H9 (cell line): ENCODE measurements at regions not wholly inside any gene's neighbourhood (a gene's known extent, or its start where the extent isn't known, plus 50 kb on each side); places are given as distances from the start of the nearest gene placed in this dataset.

ENCODE experiments used
- DNase-seq: peaks from one replicate; pipeline ENCODE4 v3.0.0-alpha.2; 2017
- H2AFZ ChIP-seq: one replicate; pipeline ENCODE4 v1.6.1; 2013; ENCODE audit warnings: mild to moderate bottlenecking, low read length, control low read depth, moderate library complexity
- H2AK5ac ChIP-seq: 2 replicates; pipeline ENCODE4 v1.6.1; 2013; ENCODE audit warnings: low read length, control low read depth, mixed read lengths; ENCODE audit not compliant: insufficient read length
- H2BK120ac ChIP-seq: one replicate; pipeline ENCODE4 v1.6.1; 2013; ENCODE audit warnings: low read depth, mild to moderate bottlenecking, low read length, control low read depth, inconsistent platforms; ENCODE audit not compliant: poor library complexity, severe bottlenecking
- H2BK12ac ChIP-seq: 2 replicates; pipeline ENCODE4 v1.6.1; 2013; ENCODE audit warnings: low read length, control low read depth, mixed read lengths, low read depth; ENCODE audit not compliant: insufficient read length
- H2BK15ac ChIP-seq: 2 replicates; pipeline ENCODE4 v1.6.1; 2013; ENCODE audit warnings: low read depth, low read length, control low read depth
- H2BK20ac ChIP-seq: one replicate; pipeline ENCODE4 v1.6.1; 2013; ENCODE audit warnings: low read depth, mild to moderate bottlenecking, low read length, control low read depth, inconsistent platforms; ENCODE audit not compliant: poor library complexity, severe bottlenecking
- H2BK5ac ChIP-seq: 2 replicates; pipeline ENCODE4 v1.6.1; 2013; ENCODE audit warnings: low read length, control low read depth, mixed read lengths; ENCODE audit not compliant: insufficient read length
- H3K14ac ChIP-seq: 2 replicates; pipeline ENCODE4 v1.6.1; 2013; ENCODE audit warnings: low read length, control low read depth; ENCODE audit not compliant: insufficient read depth
- H3K18ac ChIP-seq: 2 replicates; pipeline ENCODE4 v1.6.1; 2013; ENCODE audit warnings: low read depth, mild to moderate bottlenecking, mixed read lengths, low read length, control low read depth; ENCODE audit not compliant: insufficient read length
- H3K23ac ChIP-seq: 2 replicates; pipeline ENCODE4 v1.6.1; 2013; ENCODE audit warnings: low read length, control low read depth, mixed read lengths, low read depth; ENCODE audit not compliant: insufficient read length
- H3K23me2 ChIP-seq: 2 replicates; pipeline ENCODE4 v1.6.1; 2013; ENCODE audit warnings: low read depth, mild to moderate bottlenecking, mixed read lengths, low read length, control low read depth; ENCODE audit not compliant: insufficient read length, poor library complexity, severe bottlenecking
- H3K27ac ChIP-seq: 2 replicates; pipeline ENCODE4 v1.5.1; 2013; ENCODE audit warnings: low read length, control low read depth, mixed read lengths, low read depth; ENCODE audit not compliant: insufficient read length
- H3K27me3 ChIP-seq: 2 replicates; pipeline ENCODE4 v1.6.1; 2013; ENCODE audit warnings: low read length, control low read depth, inconsistent platforms; ENCODE audit not compliant: insufficient read depth
- H3K4ac ChIP-seq: 2 replicates; pipeline ENCODE4 v1.6.1; 2013; ENCODE audit warnings: low read depth, mild to moderate bottlenecking, control low read depth, inconsistent platforms, low read length, moderate library complexity
- H3K4me1 ChIP-seq: 2 replicates; pipeline ENCODE4 v1.6.1; 2013; ENCODE audit warnings: low read length, control low read depth, inconsistent platforms; ENCODE audit not compliant: insufficient read depth
- H3K4me2 ChIP-seq: 2 replicates; pipeline ENCODE4 v1.6.1; 2013; ENCODE audit warnings: low read length, control low read depth, mixed read lengths; ENCODE audit not compliant: insufficient read length, insufficient read depth
- H3K56ac ChIP-seq: 2 replicates; pipeline ENCODE4 v1.6.1; 2013; ENCODE audit warnings: low read depth, mild to moderate bottlenecking, mixed read lengths, low read length, control low read depth; ENCODE audit not compliant: insufficient read length
- H3K79me1 ChIP-seq: 2 replicates; pipeline ENCODE4 v1.6.1; 2013; ENCODE audit warnings: low read depth, mild to moderate bottlenecking, moderate library complexity, low read length, control low read depth, inconsistent platforms; ENCODE audit not compliant: insufficient read depth, poor library complexity, severe bottlenecking
- H3K79me2 ChIP-seq: 2 replicates; pipeline ENCODE4 v1.6.1; 2013; ENCODE audit warnings: low read length, control low read depth, inconsistent platforms; ENCODE audit not compliant: insufficient read depth
- H3K9ac ChIP-seq: 2 replicates; pipeline ENCODE4 v1.6.1; 2013; ENCODE audit warnings: low read length, control low read depth, mixed read lengths; ENCODE audit not compliant: insufficient read length; ENCODE audit errors: extremely low read depth
- H3K9me3 ChIP-seq: one replicate; pipeline ENCODE4 v1.6.1; 2013; ENCODE audit warnings: low read depth, low read length, inconsistent platforms; ENCODE audit not compliant: control insufficient read depth
- H3T11ph ChIP-seq: one replicate; pipeline ENCODE4 v1.6.1; 2013; ENCODE audit warnings: mild to moderate bottlenecking, low read length, control low read depth, inconsistent platforms
- H4K20me1 ChIP-seq: one replicate; pipeline ENCODE4 v1.6.1; 2013; ENCODE audit not compliant: control insufficient read depth, insufficient read length, insufficient read depth
- H4K5ac ChIP-seq: 2 replicates; pipeline ENCODE4 v1.6.1; 2013; ENCODE audit warnings: low read depth, mild to moderate bottlenecking, mixed read lengths, low read length, control low read depth; ENCODE audit not compliant: insufficient read length
- H4K8ac ChIP-seq: replicated peaks from 2 replicates; pipeline ENCODE4 v1.6.1; 2013; ENCODE audit warnings: low read length, control low read depth, mixed read lengths, low read depth; ENCODE audit not compliant: insufficient read length
- H4K91ac ChIP-seq: 2 replicates; pipeline ENCODE4 v1.6.1; 2013; ENCODE audit warnings: low read depth, mild to moderate bottlenecking, moderate library complexity, mixed read lengths, low read length, control low read depth; ENCODE audit not compliant: insufficient read length
- H3K27ac Mint-ChIP-seq, 3 experiments: 2 replicates in 2 of 3; 3 replicates in 1 of 3; pipeline ENCODE4 v1.8.0; 2020 to 2021; ENCODE audit warnings: mixed read lengths in 3 of 3, mild to moderate bottlenecking in 1 of 3, moderate library complexity in 1 of 3
- H3K27me3 Mint-ChIP-seq: 2 replicates; pipeline ENCODE4 v1.8.0; 2021; ENCODE audit warnings: low read depth, mild to moderate bottlenecking, moderate library complexity, mixed read lengths
- H3K36me3 Mint-ChIP-seq, 3 experiments: 2 replicates in 2 of 3; 3 replicates in 1 of 3; pipeline ENCODE4 v1.8.0; 2020 to 2021; ENCODE audit warnings: low read depth in 3 of 3, mixed read lengths in 3 of 3; ENCODE audit not compliant: insufficient read depth in 1 of 3
- H3K4me1 Mint-ChIP-seq, 2 experiments: 2 replicates each; pipeline ENCODE4 v1.8.0; 2020; ENCODE audit warnings: mixed read lengths in 2 of 2
- H3K4me3 Mint-ChIP-seq, 2 experiments: 2 replicates in 1 of 2; 3 replicates in 1 of 2; pipeline ENCODE4 v1.8.0; 2020 to 2021; ENCODE audit warnings: mild to moderate bottlenecking in 2 of 2, mixed read lengths in 2 of 2, moderate library complexity in 1 of 2
- H3K9me3 Mint-ChIP-seq, 2 experiments: 2 replicates in 1 of 2; 3 replicates in 1 of 2; pipeline ENCODE4 v1.8.0; 2020; ENCODE audit warnings: mild to moderate bottlenecking in 2 of 2, mixed read lengths in 2 of 2, moderate library complexity in 1 of 2
- WGBS: extraction: QIAGEN DNeasy Blood & Tissue Kit; methylation state at CpG from one replicate; pipeline ENCODE4 v1.1.7; 2013; ENCODE audit warnings: missing lambda C conversion rate, low lambda C conversion rate, mixed read lengths; ENCODE audit not compliant: insufficient read length; ENCODE audit errors: extremely low coverage; 5-methylcytosine and 5-hydroxymethylcytosine counted together
- TF ChIP-seq, protein P1 (sequence below): fragments of 200-600 bp; sonication (generic); conservative IDR thresholded peaks from 3 replicates; pipeline ENCODE4 v1.8.0; 2021; ENCODE audit warnings: antibody characterized with exemption, mild to moderate bottlenecking

DNA sequence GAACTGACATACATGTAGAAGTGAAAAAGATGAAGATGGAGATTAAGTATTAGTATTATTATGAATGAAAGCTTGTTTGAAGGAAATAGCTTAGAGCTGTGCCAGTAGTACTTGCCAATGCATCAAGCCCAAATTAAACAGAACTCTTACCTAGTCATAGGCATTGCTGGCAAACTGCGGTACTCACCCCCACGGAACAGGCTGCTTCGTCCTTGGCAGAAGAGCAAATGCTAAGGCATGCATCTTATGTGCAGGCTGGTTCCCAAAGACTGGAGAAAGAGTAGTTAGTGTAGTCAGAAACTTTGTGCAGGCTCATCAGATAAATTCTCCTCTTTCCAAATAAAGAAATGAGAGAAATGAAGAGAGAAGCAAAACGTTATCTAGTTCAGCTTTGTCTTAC, 134.8 kb downstream of the CCDC59 start:
- Histone ChIP-seq H3K23me2 (no peaks in the 10 kb centered on the region), H4K20me1 (no peaks in the 10 kb centered on the region), H3K79me2 (no peaks in the 10 kb centered on the region), H2BK20ac (no peak overlapping the region), H2AFZ (no peak overlapping the region), H2BK15ac (no peak overlapping the region), H4K8ac (no peak overlapping the region), H3K4me1 (no peaks in the 10 kb centered on the region), H3K27me3 (no peaks in the 10 kb centered on the region), H3K4me2 (no peak overlapping the region), H3K79me1 (no peaks in the 10 kb centered on the region), H3K56ac (no peak overlapping the region), H3K9ac (no peak overlapping the region), H3K18ac (no peak overlapping the region), H3K4ac (no peak overlapping the region), H2BK120ac (no peak overlapping the region), H2AK5ac (no peak overlapping the region), H2BK5ac (no peak overlapping the region), H4K5ac (no peak overlapping the region), H3K27ac (no peak overlapping the region), H3K23ac (no peak overlapping the region), H2BK12ac (no peak overlapping the region), H3K14ac (no peak overlapping the region), H3T11ph (no peak overlapping the region), H3K9me3 (no peaks in the 10 kb centered on the region), H4K91ac (no peak overlapping the region)
- H3K9me3 Mint-ChIP-seq = peaks cover 0 to 2% of the 10 kb centered on the region in 2 experiments; a peak in 2 of 5 replicates
- no peak for DNase-seq
- H3K4me1 Mint-ChIP-seq = no peaks in the 10 kb centered on the region
- no peak overlapping the region for H3K27ac Mint-ChIP-seq
- no peaks in the 10 kb centered on the region for H3K27me3 Mint-ChIP-seq
- no peaks in the 10 kb centered on the region for H3K36me3 Mint-ChIP-seq
- no peak overlapping the region for H3K4me3 Mint-ChIP-seq
- no CpG with 5 or more reads among the region's 4 CpGs for WGBS
- TF ChIP-seq, protein P1, sequence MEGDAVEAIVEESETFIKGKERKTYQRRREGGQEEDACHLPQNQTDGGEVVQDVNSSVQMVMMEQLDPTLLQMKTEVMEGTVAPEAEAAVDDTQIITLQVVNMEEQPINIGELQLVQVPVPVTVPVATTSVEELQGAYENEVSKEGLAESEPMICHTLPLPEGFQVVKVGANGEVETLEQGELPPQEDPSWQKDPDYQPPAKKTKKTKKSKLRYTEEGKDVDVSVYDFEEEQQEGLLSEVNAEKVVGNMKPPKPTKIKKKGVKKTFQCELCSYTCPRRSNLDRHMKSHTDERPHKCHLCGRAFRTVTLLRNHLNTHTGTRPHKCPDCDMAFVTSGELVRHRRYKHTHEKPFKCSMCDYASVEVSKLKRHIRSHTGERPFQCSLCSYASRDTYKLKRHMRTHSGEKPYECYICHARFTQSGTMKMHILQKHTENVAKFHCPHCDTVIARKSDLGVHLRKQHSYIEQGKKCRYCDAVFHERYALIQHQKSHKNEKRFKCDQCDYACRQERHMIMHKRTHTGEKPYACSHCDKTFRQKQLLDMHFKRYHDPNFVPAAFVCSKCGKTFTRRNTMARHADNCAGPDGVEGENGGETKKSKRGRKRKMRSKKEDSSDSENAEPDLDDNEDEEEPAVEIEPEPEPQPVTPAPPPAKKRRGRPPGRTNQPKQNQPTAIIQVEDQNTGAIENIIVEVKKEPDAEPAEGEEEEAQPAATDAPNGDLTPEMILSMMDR = no peak
